Activated CD8-positive, alpha-beta T cell treated with anti-CD3 and anti-CD28 coated beads, Interleukin-2, amount 10 ng/mL, durations not matched to agents 7 days and 5 days (primary cell): ENCODE measurements at regions not wholly inside any gene's neighbourhood (a gene's known extent, or its start where the extent isn't known, plus 50 kb on each side); places are given as distances from the start of the nearest gene placed in this dataset.

Source experiments
- ATAC-seq: fragments of 150-1000 bp; cut with Tn5 transposase; one replicate; pipeline ENCODE4 v1.10.0; 2021; ENCODE audit warnings: moderate library complexity
- CTCF ChIA-PET: fragments of 350-600 bp; sonication (Branson Sonifier 250); formaldehyde crosslinking; loops from one replicate; lab custom pipeline; 2021; ENCODE audit warnings: antibody characterized with exemption; lab: Charles Lee
- POLR2A ChIA-PET: fragments of 350-600 bp; sonication (Branson Sonifier 250); formaldehyde crosslinking; loops from one replicate; lab custom pipeline; 2021; ENCODE audit warnings: antibody characterized with exemption; lab: Charles Lee
- DNase-seq: peaks from one replicate; pipeline ENCODE4 v3.0.0-alpha.2; 2020
- H3K27ac Mint-ChIP-seq: one replicate; pipeline ENCODE4 v1.8.0; 2021; ENCODE audit warnings: mild to moderate bottlenecking, mixed read lengths
- H3K27me3 Mint-ChIP-seq: one replicate; pipeline ENCODE4 v1.8.0; 2021; ENCODE audit warnings: low read depth, mixed read lengths
- H3K36me3 Mint-ChIP-seq: one replicate; pipeline ENCODE4 v1.8.0; 2021; ENCODE audit warnings: low read depth, mixed read lengths
- H3K4me1 Mint-ChIP-seq: one replicate; pipeline ENCODE4 v1.8.0; 2021; ENCODE audit warnings: low read depth, mixed read lengths
- H3K4me3 Mint-ChIP-seq: one replicate; pipeline ENCODE4 v1.8.0; 2021; ENCODE audit warnings: mild to moderate bottlenecking, mixed read lengths
- H3K9me3 Mint-ChIP-seq: one replicate; pipeline ENCODE4 v1.8.0; 2022; ENCODE audit warnings: mixed read lengths; ENCODE audit not compliant: insufficient read depth

- CTCF ChIA-PET = no interaction called here
- H3K9me3 Mint-ChIP-seq = no peaks in the 10 kb centered on the region
- no peak for DNase-seq
- no peak overlapping the region for H3K4me3 Mint-ChIP-seq
- H3K27ac Mint-ChIP-seq = no peak overlapping the region
- H3K4me1 Mint-ChIP-seq = no peaks in the 10 kb centered on the region
- peaks cover 9% of the 10 kb centered on the region for H3K27me3 Mint-ChIP-seq
- no peak for ATAC-seq
- POLR2A ChIA-PET = no interaction called here
- no peaks in the 10 kb centered on the region for H3K36me3 Mint-ChIP-seq
These were observed 211.4 kb upstream of the HS6ST1 start for GRCh38 chr2:128530025-128530573.

DNA sequence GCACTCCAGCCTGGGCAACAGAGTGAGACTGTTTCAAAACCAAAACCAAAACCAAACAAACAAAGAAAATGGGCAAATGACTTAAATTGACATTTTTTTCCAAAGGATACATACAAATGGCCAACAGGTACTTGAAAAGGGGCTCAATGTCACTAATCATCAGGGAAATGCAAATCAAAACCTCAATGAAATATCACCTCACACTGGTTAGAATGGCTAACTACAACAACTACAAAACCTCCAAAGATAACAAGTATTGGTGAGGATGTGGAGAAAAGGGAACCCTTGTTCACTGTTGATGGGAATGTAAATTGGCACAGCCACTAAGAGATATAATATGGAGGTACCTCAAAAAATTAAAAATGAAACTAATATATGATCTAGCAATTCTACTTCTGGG is 213.2 kb upstream of the HS6ST1 start:
- Mint-ChIP-seq H3K4me3 (no peak overlapping the region), H3K27me3 (peaks cover 9% of the 10 kb centered on the region), H3K27ac (no peak overlapping the region), H3K4me1 (no peaks in the 10 kb centered on the region), H3K9me3 (no peaks in the 10 kb centered on the region), H3K36me3 (no peaks in the 10 kb centered on the region)
- POLR2A ChIA-PET = no interaction called here
- no peak for DNase-seq
- no peak for ATAC-seq
- CTCF ChIA-PET = no interaction called here

GRCh38 chr2:128533101-128533500 is 214.4 kb upstream of the HS6ST1 start:
- no peak overlapping the region for H3K4me3 Mint-ChIP-seq

DNA sequence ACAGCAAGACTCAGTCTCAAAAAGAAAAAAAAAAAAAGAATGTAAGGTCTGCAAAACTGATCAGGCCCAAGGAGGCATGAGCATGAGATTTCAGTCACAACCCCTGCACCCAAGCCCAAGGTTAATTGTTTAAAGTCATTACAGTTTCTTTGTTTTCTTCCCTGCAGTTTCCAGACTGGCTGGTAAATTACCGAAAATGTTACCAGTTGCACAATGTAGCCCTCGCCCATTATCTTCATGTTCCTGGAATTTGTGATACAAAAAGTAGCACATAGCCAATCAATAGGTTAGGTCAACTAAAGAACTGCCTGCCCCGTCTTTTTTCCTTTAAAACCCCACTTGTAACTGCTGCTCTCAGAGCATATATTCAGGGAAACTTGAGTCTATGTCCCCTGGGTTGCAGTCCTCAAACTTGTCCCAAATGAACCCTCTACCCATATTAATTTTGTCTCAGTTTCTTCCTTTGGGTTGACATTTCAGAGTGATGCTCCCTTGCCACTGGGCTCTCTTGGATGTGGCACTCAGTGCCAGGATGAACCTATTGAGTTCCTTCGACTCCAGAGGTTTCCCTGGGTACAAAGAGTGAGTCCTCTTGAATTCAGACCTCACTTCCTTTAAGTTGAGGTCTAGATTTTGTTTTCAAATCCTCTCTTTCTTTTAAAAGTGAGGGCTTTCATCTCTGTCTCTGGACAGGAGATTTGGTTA is 216.2 kb upstream of the HS6ST1 start:
- no peak overlapping the region for H3K4me3 Mint-ChIP-seq
- DNase-seq = no peak
- H3K36me3 Mint-ChIP-seq = no peaks in the 10 kb centered on the region
- no peak overlapping the region for H3K27ac Mint-ChIP-seq
- ChIA-PET CTCF (no interaction called here), POLR2A (no interaction called here)
- ATAC-seq = no peak
- no peaks in the 10 kb centered on the region for H3K4me1 Mint-ChIP-seq
- peaks cover 13% of the 10 kb centered on the region for H3K27me3 Mint-ChIP-seq
- H3K9me3 Mint-ChIP-seq = no peaks in the 10 kb centered on the region

More at GRCh38 chr2:128533101-128533500, 214.4 kb upstream of the HS6ST1 start:
- no peak for DNase-seq
- ATAC-seq = no peak
- ChIA-PET CTCF (no interaction called here), POLR2A (no interaction called here)
- no peak overlapping the region for H3K27ac Mint-ChIP-seq
- no peaks in the 10 kb centered on the region for H3K9me3 Mint-ChIP-seq
- peaks cover 13% of the 10 kb centered on the region for H3K27me3 Mint-ChIP-seq
- no peaks in the 10 kb centered on the region for H3K36me3 Mint-ChIP-seq
- no peaks in the 10 kb centered on the region for H3K4me1 Mint-ChIP-seq

GRCh38 chr2:128535953-128536352 is 217.3 kb upstream of the HS6ST1 start:
- Mint-ChIP-seq H3K4me1 (no peaks in the 10 kb centered on the region), H3K27me3 (peaks cover 13% of the 10 kb centered on the region), H3K36me3 (no peaks in the 10 kb centered on the region), H3K9me3 (no peaks in the 10 kb centered on the region), H3K4me3 (no peak overlapping the region), H3K27ac (no peak overlapping the region)
- CTCF ChIA-PET = no interaction called here
- ATAC-seq = no peak
- POLR2A ChIA-PET = no interaction called here
- DNase-seq = no peak

DNA sequence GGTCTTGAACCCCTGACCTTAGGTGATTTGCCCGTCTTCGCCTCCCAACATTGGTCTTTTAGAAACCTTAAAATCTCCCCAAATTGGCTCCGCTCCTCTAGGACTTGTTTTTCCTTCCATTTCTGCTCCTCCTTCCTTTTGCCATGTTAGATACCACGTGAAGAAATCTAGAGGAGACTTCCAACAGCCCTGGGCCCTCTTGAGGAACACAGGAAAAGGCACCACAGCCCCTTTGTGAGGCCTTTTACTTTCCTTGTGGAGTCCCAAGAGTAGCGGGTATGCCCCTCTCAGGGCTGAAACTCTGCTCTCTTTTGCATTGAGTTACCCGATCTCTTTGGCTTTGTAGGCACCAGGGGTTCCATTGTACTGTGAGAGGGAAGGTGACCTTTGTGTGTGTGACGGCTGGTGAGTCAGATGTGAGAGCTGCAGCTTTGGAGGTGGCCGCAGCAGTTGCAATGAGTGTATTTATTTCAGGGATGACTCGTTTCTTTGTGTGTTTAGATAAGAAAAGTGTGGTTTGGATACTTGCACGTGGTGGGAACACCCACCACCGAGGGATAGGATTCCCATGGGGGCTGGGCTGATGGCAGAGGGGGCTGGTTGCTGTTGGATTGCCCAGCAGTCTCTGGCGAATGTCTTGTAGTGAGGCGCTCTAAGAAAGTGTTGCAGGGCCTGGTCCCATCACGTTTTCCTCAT is 218.4 kb upstream of the HS6ST1 start:
- H3K4me1 Mint-ChIP-seq = no peaks in the 10 kb centered on the region
- DNase-seq (no peak), ATAC-seq (no peak)
- no peak overlapping the region for H3K27ac Mint-ChIP-seq
- ChIA-PET CTCF (no interaction called here), POLR2A (no interaction called here)
- no peaks in the 10 kb centered on the region for H3K9me3 Mint-ChIP-seq
- H3K27me3 Mint-ChIP-seq = peaks cover 10% of the 10 kb centered on the region
- H3K4me3 Mint-ChIP-seq = no peak overlapping the region
- no peaks in the 10 kb centered on the region for H3K36me3 Mint-ChIP-seq

- no peaks in the 10 kb centered on the region for H3K36me3 Mint-ChIP-seq
- H3K4me1 Mint-ChIP-seq = no peaks in the 10 kb centered on the region
- ChIA-PET POLR2A (no interaction called here), CTCF (no interaction called here)
- H3K27ac Mint-ChIP-seq = no peak overlapping the region
- ATAC-seq (no peak), DNase-seq (no peak)
- H3K4me3 Mint-ChIP-seq = no peak overlapping the region
- no peaks in the 10 kb centered on the region for H3K9me3 Mint-ChIP-seq
- H3K27me3 Mint-ChIP-seq = peaks cover 8% of the 10 kb centered on the region
These were observed 219.0 kb upstream of the HS6ST1 start for GRCh38 chr2:128537646-128538045.

GRCh38 chr2:128538396-128538795 is 219.7 kb upstream of the HS6ST1 start:
- no peak overlapping the region for H3K27ac Mint-ChIP-seq
- ChIA-PET CTCF (no interaction called here), POLR2A (interaction anchor here (0.6 kb wide), 1 partner anchor 1405 kb away, joined by 3 read pairs; no protein-coding TSS in a partner anchor)
- ATAC-seq (no peak), DNase-seq (no peak)
- H3K4me3 Mint-ChIP-seq = no peak overlapping the region
- no peaks in the 10 kb centered on the region for H3K9me3 Mint-ChIP-seq
- peaks cover 6% of the 10 kb centered on the region for H3K27me3 Mint-ChIP-seq
- H3K36me3 Mint-ChIP-seq = no peaks in the 10 kb centered on the region
- no peaks in the 10 kb centered on the region for H3K4me1 Mint-ChIP-seq

GRCh38 chr2:128540670-128541069 is 222.0 kb upstream of the HS6ST1 start:
- ChIA-PET CTCF (no interaction called here), POLR2A (no interaction called here)
- no peaks in the 10 kb centered on the region for H3K9me3 Mint-ChIP-seq
- no peak for ATAC-seq
- H3K27me3 Mint-ChIP-seq = peaks cover 4% of the 10 kb centered on the region
- no peak for DNase-seq
- H3K36me3 Mint-ChIP-seq = no peaks in the 10 kb centered on the region
- H3K4me1 Mint-ChIP-seq = no peaks in the 10 kb centered on the region
- no peak overlapping the region for H3K4me3 Mint-ChIP-seq
- no peak overlapping the region for H3K27ac Mint-ChIP-seq

GRCh38 chr2:128541448-128541847 is 222.8 kb upstream of the HS6ST1 start:
- H3K27me3 Mint-ChIP-seq = peaks cover 4% of the 10 kb centered on the region

DNA sequence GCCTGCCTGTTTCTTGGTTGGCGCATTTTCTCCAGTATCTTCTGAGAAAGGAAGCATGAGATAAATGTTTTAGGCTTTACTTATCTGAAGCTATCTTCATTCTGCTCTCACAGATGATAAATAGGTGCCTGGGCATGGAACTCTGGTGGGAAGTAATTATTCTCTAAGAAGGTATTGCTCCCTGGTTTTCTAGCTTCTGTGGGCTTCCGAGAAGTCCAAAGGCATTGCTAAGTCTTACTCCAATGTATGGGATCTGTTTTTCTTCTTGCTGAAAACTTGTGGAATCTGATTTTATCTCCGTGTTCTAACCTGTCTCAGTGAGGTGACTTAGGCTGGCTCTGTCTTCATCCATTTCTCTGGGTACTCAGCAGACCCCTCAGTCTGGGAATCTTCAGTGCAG is 224.4 kb upstream of the HS6ST1 start:
- H3K9me3 Mint-ChIP-seq = no peaks in the 10 kb centered on the region
- H3K4me1 Mint-ChIP-seq = no peaks in the 10 kb centered on the region
- POLR2A ChIA-PET = no interaction called here
- CTCF ChIA-PET = no interaction called here
- no peak overlapping the region for H3K4me3 Mint-ChIP-seq
- no peak for ATAC-seq
- DNase-seq = no peak
- no peaks in the 10 kb centered on the region for H3K27me3 Mint-ChIP-seq
- H3K36me3 Mint-ChIP-seq = no peaks in the 10 kb centered on the region
- H3K27ac Mint-ChIP-seq = no peak overlapping the region

More at GRCh38 chr2:128541448-128541847, 222.8 kb upstream of the HS6ST1 start:
- H3K4me3 Mint-ChIP-seq = no peak overlapping the region
- H3K4me1 Mint-ChIP-seq = no peaks in the 10 kb centered on the region
- H3K9me3 Mint-ChIP-seq = no peaks in the 10 kb centered on the region
- no peak overlapping the region for H3K27ac Mint-ChIP-seq
- no peaks in the 10 kb centered on the region for H3K36me3 Mint-ChIP-seq
- ATAC-seq (no peak), DNase-seq (no peak)
- CTCF ChIA-PET = no interaction called here
- POLR2A ChIA-PET = no interaction called here

- Mint-ChIP-seq H3K36me3 (no peaks in the 10 kb centered on the region), H3K4me3 (no peak overlapping the region), H3K27ac (no peak overlapping the region), H3K27me3 (no peaks in the 10 kb centered on the region), H3K9me3 (no peaks in the 10 kb centered on the region), H3K4me1 (no peaks in the 10 kb centered on the region)
- POLR2A ChIA-PET = no interaction called here
- CTCF ChIA-PET = no interaction called here
- no peak for DNase-seq
- no peak for ATAC-seq
These were observed 225.0 kb upstream of the HS6ST1 start for GRCh38 chr2:128543646-128544045.
